ENCODE measurements at regions not wholly inside any gene's neighbourhood (a gene's known extent, or its start where the extent isn't known, plus 50 kb on each side); places are given as distances from the start of the nearest gene placed in this dataset.

GRCh38 chr6:103113416-103113815 lies 1719.9 kb downstream of the GRIK2 start:
- H3K27ac ChIP-seq (ENCODE audit: low read length) = no peak overlapping the region
- no peak overlapping the region for H3K4me3 ChIP-seq (ENCODE audit: low read length)
- H2AFZ ChIP-seq (ENCODE audit: low read depth, low read length) = no peak overlapping the region
- H3K9me3 ChIP-seq (ENCODE audit: low read length) = no peaks in the 10 kb centered on the region
- TF ChIP-seq REST (IDR thresholded peaks at IDR 0.05; ENCODE audit: borderline replicate concordance) = no peak
- TF ChIP-seq SMC3 (conservative IDR thresholded peaks at IDR 0.05; ENCODE audit: poor library complexity) = no peak
- no peak for TF ChIP-seq RAD21 (conservative IDR thresholded peaks at IDR 0.05)
- no peak for TF ChIP-seq EP300 (conservative IDR thresholded peaks at IDR 0.05; ENCODE audit: poor library complexity, severe bottlenecking)
- TF ChIP-seq MXI1 (conservative IDR thresholded peaks at IDR 0.05; ENCODE audit: poor library complexity, severe bottlenecking) = no peak
- TF ChIP-seq EZH2 (IDR thresholded peaks at IDR 0.05; ENCODE audit: borderline replicate concordance, insufficient read depth, low read length, poor library complexity, severe bottlenecking) = no peak
- TF ChIP-seq CTCF (IDR thresholded peaks at IDR 0.05; ENCODE audit: poor library complexity, severe bottlenecking) = no peak
- no peak for TF ChIP-seq TAF1 (IDR thresholded peaks at IDR 0.05; ENCODE audit: low read depth)
- no peak for TF ChIP-seq POLR2AphosphoS5 (IDR thresholded peaks at IDR 0.05)
- H3K27me3 ChIP-seq (ENCODE audit: insufficient read depth, low read depth, low read length) = no peaks in the 10 kb centered on the region
- H3K9ac ChIP-seq (ENCODE audit: low read length) = no peak overlapping the region
- no peaks in the 10 kb centered on the region for H3K9me2 ChIP-seq (ENCODE audit: insufficient read depth, low read length)
- H3K79me2 ChIP-seq (replicated peaks; ENCODE audit: insufficient read depth, low read length) = no peaks in the 10 kb centered on the region
- no peaks in the 10 kb centered on the region for H4K20me1 ChIP-seq (ENCODE audit: insufficient read depth)
- H3F3A ChIP-seq (ENCODE audit: insufficient read depth, low read length, poor library complexity, severe bottlenecking) = no peaks in the 10 kb centered on the region
- no peaks in the 10 kb centered on the region for H3K36me3 ChIP-seq (ENCODE audit: insufficient read depth, low read length)
- no peak overlapping the region for H3K4me2 ChIP-seq (ENCODE audit: low read length)

- H3K27me3 ChIP-seq (ENCODE audit: insufficient read depth, low read depth, low read length) = no peaks in the 10 kb centered on the region
- TF ChIP-seq POLR2AphosphoS5 (IDR thresholded peaks at IDR 0.05) = no peak
- no peak for TF ChIP-seq REST (IDR thresholded peaks at IDR 0.05; ENCODE audit: borderline replicate concordance)
- TF ChIP-seq MXI1 (conservative IDR thresholded peaks at IDR 0.05; ENCODE audit: poor library complexity, severe bottlenecking) = no peak
- TF ChIP-seq EP300 (conservative IDR thresholded peaks at IDR 0.05; ENCODE audit: poor library complexity, severe bottlenecking) = no peak
- no peak for TF ChIP-seq SMC3 (conservative IDR thresholded peaks at IDR 0.05; ENCODE audit: poor library complexity)
- no peak for TF ChIP-seq EZH2 (IDR thresholded peaks at IDR 0.05; ENCODE audit: borderline replicate concordance, insufficient read depth, low read length, poor library complexity, severe bottlenecking)
- no peak for TF ChIP-seq CTCF (IDR thresholded peaks at IDR 0.05; ENCODE audit: poor library complexity, severe bottlenecking)
- no peak for TF ChIP-seq TAF1 (IDR thresholded peaks at IDR 0.05; ENCODE audit: low read depth)
- TF ChIP-seq RAD21 (conservative IDR thresholded peaks at IDR 0.05) = no peak
- no peaks in the 10 kb centered on the region for H3K9me3 ChIP-seq (ENCODE audit: low read length)
- no peak overlapping the region for H3K4me2 ChIP-seq (ENCODE audit: low read length)
- no peaks in the 10 kb centered on the region for H3K79me2 ChIP-seq (replicated peaks; ENCODE audit: insufficient read depth, low read length)
- H3K4me3 ChIP-seq (ENCODE audit: low read length) = no peak overlapping the region
- H3F3A ChIP-seq (ENCODE audit: insufficient read depth, low read length, poor library complexity, severe bottlenecking) = no peaks in the 10 kb centered on the region
- H2AFZ ChIP-seq (ENCODE audit: low read depth, low read length) = no peak overlapping the region
- H3K27ac ChIP-seq (ENCODE audit: low read length) = no peak overlapping the region
- H3K36me3 ChIP-seq (ENCODE audit: insufficient read depth, low read length) = no peaks in the 10 kb centered on the region
- no peaks in the 10 kb centered on the region for H4K20me1 ChIP-seq (ENCODE audit: insufficient read depth)
- no peaks in the 10 kb centered on the region for H3K9me2 ChIP-seq (ENCODE audit: insufficient read depth, low read length)
- H3K9ac ChIP-seq (ENCODE audit: low read length) = no peak overlapping the region
These were observed 1714.5 kb downstream of the GRIK2 start for GRCh38 chr6:103107985-103108384.
